Hepatocyte (in vitro differentiated cells): ENCODE measurements at regions not wholly inside any gene's neighbourhood (a gene's known extent, or its start where the extent isn't known, plus 50 kb on each side); places are given as distances from the start of the nearest gene placed in this dataset.
A peak's percentile ranks its signal among the peaks of the same experiment; 100 is the strongest.

Experiments
- DNase-seq: peaks from one replicate; pipeline ENCODE4 v3.0.0-alpha.2; 2016; ENCODE audit warnings: low spot score
- H2AFZ ChIP-seq: fragments of 200-600 bp; sonication (generic); 2 replicates; pipeline ENCODE4 v1.6.0; 2016; ENCODE audit warnings: antibody characterized with exemption, mild to moderate bottlenecking
- H3K27ac ChIP-seq: fragments of 200-600 bp; sonication (generic); 2 replicates; pipeline ENCODE4 v1.5.1; 2016; ENCODE audit warnings: mild to moderate bottlenecking
- H3K27me3 ChIP-seq: fragments of 200-600 bp; sonication (generic); 2 replicates; pipeline ENCODE4 v1.6.1; 2016
- H3K36me3 ChIP-seq: fragments of 200-600 bp; sonication (generic); replicated peaks from 2 replicates; pipeline ENCODE4 v1.5.1; 2016; ENCODE audit warnings: low read depth; ENCODE audit not compliant: insufficient read depth
- H3K4me1 ChIP-seq: fragments of 200-600 bp; sonication (generic); 2 replicates; pipeline ENCODE4 v1.5.1; 2016; ENCODE audit warnings: mild to moderate bottlenecking, moderate library complexity; ENCODE audit not compliant: insufficient read depth
- H3K4me2 ChIP-seq: fragments of 200-600 bp; sonication (generic); 2 replicates; pipeline ENCODE4 v1.6.0; 2016
- H3K4me3 ChIP-seq: fragments of 200-600 bp; sonication (generic); 2 replicates; pipeline ENCODE4 v1.5.1; 2016; ENCODE audit warnings: mild to moderate bottlenecking
- H3K79me2 ChIP-seq: fragments of 200-600 bp; sonication (generic); 2 replicates; pipeline ENCODE4 v1.6.0; 2017; ENCODE audit warnings: mild to moderate bottlenecking
- H3K9me2 ChIP-seq: fragments of 200-600 bp; sonication (generic); replicated peaks from 2 replicates; pipeline ENCODE4 v1.6.0; 2017; ENCODE audit warnings: mild to moderate bottlenecking; ENCODE audit not compliant: insufficient read depth
- H3K9me3 ChIP-seq: fragments of 200-600 bp; sonication (generic); 2 replicates; pipeline ENCODE4 v1.5.1; 2016; ENCODE audit warnings: low read depth, mild to moderate bottlenecking
- H4K20me1 ChIP-seq: fragments of 200-600 bp; sonication (generic); 2 replicates; pipeline ENCODE4 v1.6.0; 2016; ENCODE audit warnings: mild to moderate bottlenecking; ENCODE audit not compliant: insufficient read depth, poor library complexity, severe bottlenecking
- EZH2 ChIP-seq: fragments of 200-600 bp; sonication (generic); IDR thresholded peaks from 2 replicates; pipeline ENCODE4 v1.6.1; 2016; ENCODE audit warnings: antibody characterized with exemption, mild to moderate bottlenecking, borderline replicate concordance
- EZH2phosphoT487 ChIP-seq: fragments of 200-600 bp; sonication (generic); IDR thresholded peaks from one replicate; pipeline ENCODE4 v1.6.1; 2018; ENCODE audit warnings: antibody characterized with exemption, mild to moderate bottlenecking, low read depth, moderate library complexity; ENCODE audit not compliant: unreplicated experiment, severe bottlenecking
- WGBS: methylation state at CpG from one replicate; pipeline ENCODE4 v1.1.6; 2016; ENCODE audit warnings: low lambda C conversion rate; ENCODE audit errors: missing lambda C conversion rate; 5-methylcytosine and 5-hydroxymethylcytosine counted together
- TF ChIP-seq, protein P1 (sequence below): fragments of 200-600 bp; sonication (generic); IDR thresholded peaks from 2 replicates; pipeline ENCODE4 v1.5.1; 2016; ENCODE audit warnings: antibody characterized with exemption, mild to moderate bottlenecking; ENCODE audit not compliant: poor library complexity

DNA sequence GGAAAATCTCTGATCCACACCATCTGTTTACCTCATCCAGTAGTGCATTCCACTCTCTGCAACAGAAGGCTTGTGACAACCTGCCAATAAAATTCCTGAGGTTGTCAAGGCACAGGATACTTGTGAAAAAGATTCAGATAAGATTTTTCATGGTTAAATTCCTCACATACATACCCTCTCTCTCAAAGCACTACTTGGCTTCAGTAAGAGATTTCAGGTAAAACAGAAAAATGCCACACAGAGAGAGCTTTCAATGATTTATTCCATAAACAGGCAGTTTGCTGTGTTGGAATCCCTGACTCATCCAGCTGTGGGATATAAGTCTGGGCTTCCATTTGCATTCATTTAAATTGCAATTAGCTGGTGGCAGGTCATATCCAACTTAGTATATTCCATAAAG lies 99.7 kb upstream of the CAV2 start:
- Histone ChIP-seq H3K36me3 (no peaks in the 10 kb centered on the region), H3K9me3 (no peaks in the 10 kb centered on the region), H3K4me1 (no peaks in the 10 kb centered on the region), H3K79me2 (no peaks in the 10 kb centered on the region), H3K9me2 (no peaks in the 10 kb centered on the region), H3K4me3 (no peak overlapping the region), H3K27me3 (no peaks in the 10 kb centered on the region), H4K20me1 (no peaks in the 10 kb centered on the region), H3K27ac (no peak overlapping the region), H3K4me2 (no peak overlapping the region), H2AFZ (no peak overlapping the region)
- TF ChIP-seq EZH2phosphoT487 (no peak), EZH2 (no peak)
- TF ChIP-seq, protein P1, sequence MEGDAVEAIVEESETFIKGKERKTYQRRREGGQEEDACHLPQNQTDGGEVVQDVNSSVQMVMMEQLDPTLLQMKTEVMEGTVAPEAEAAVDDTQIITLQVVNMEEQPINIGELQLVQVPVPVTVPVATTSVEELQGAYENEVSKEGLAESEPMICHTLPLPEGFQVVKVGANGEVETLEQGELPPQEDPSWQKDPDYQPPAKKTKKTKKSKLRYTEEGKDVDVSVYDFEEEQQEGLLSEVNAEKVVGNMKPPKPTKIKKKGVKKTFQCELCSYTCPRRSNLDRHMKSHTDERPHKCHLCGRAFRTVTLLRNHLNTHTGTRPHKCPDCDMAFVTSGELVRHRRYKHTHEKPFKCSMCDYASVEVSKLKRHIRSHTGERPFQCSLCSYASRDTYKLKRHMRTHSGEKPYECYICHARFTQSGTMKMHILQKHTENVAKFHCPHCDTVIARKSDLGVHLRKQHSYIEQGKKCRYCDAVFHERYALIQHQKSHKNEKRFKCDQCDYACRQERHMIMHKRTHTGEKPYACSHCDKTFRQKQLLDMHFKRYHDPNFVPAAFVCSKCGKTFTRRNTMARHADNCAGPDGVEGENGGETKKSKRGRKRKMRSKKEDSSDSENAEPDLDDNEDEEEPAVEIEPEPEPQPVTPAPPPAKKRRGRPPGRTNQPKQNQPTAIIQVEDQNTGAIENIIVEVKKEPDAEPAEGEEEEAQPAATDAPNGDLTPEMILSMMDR: no peak
- DNase-seq: peak; percentile 8

DNA sequence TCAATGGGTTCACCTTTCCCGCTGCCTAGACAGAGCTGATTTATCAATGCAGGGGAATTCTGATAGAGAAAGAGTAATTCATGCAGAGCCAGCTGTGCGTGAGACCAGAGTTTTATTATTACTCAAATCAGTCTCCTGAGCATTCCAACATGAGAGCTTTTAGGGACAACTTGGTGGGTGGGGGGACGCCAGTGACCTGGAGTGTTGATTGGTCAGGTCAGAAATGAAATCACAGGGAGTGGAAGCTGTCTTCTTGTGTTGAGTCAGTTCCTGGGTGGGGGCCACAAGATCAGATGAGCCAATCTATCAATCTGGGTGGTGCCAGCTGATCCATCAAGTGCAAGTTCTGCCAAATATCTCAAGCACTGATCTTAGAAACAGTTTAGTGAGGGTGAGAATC lies 99.0 kb upstream of the CAV2 start:
- Histone ChIP-seq H3K4me2 (no peak overlapping the region), H3K79me2 (no peaks in the 10 kb centered on the region), H4K20me1 (no peaks in the 10 kb centered on the region), H3K36me3 (no peaks in the 10 kb centered on the region), H3K27ac (no peak overlapping the region), H2AFZ (no peak overlapping the region), H3K9me3 (no peaks in the 10 kb centered on the region), H3K9me2 (no peaks in the 10 kb centered on the region), H3K27me3 (no peaks in the 10 kb centered on the region), H3K4me3 (no peak overlapping the region), H3K4me1 (no peaks in the 10 kb centered on the region)
- WGBS: 98% methylated on average over 3 of the region's 3 CpGs
- no peak for DNase-seq
- TF ChIP-seq, protein P1: no peak
- TF ChIP-seq EZH2 (no peak), EZH2phosphoT487 (no peak)

DNA sequence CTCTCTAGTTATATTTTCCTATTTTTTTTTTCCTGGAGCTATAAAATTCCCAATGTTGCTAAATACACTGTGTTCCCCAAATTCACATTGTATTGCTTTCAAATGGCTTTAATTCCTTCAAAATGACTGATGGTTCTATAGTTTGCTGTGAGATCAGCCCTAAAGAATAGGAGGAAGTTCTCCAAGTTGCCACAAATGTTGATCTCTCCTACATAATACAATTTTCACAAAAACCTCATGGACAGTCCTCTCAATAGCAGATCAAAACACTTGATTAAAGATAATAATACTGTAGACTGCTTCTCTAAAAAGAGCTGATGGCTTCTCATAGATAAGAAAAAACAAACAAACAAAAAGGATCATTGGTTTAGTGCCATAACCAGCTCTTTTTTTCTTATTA lies 97.8 kb upstream of the CAV2 start:
- Histone ChIP-seq H3K36me3 (no peaks in the 10 kb centered on the region), H3K9me2 (no peaks in the 10 kb centered on the region), H3K79me2 (no peaks in the 10 kb centered on the region), H2AFZ (no peak overlapping the region), H3K4me1 (no peaks in the 10 kb centered on the region), H4K20me1 (no peaks in the 10 kb centered on the region), H3K27me3 (no peaks in the 10 kb centered on the region), H3K27ac (no peak overlapping the region), H3K9me3 (no peaks in the 10 kb centered on the region), H3K4me3 (no peak overlapping the region), H3K4me2 (no peak overlapping the region)
- TF ChIP-seq, protein P1: no peak
- TF ChIP-seq EZH2phosphoT487 (no peak), EZH2 (no peak)
- DNase-seq: no peak

DNA sequence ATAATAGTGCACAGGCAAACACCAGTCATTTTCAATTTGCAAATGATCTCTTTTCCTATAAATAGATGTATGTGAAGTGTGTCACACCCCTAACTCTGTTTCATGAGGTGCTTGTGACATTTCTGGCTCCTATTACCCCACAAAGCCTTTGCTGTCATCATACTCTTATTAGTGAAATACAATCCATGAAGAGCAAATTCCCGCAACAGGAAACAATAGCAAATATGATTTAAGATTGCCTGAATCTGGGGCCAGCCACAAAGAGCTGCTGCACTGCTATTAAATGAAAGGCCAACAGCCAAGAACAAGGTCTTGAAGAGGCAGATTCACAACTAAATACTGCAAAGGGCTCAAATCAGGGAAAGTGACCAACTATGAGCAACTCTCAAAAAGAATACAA lies 96.3 kb upstream of the CAV2 start:
- no peaks in the 10 kb centered on the region for H3K79me2 ChIP-seq
- H2AFZ ChIP-seq: no peak overlapping the region
- WGBS: 65% methylated on average over 1 of the region's 1 CpG
- no peaks in the 10 kb centered on the region for H3K36me3 ChIP-seq
- no peak overlapping the region for H3K27ac ChIP-seq
- no peaks in the 10 kb centered on the region for H3K27me3 ChIP-seq
- H4K20me1 ChIP-seq: no peaks in the 10 kb centered on the region
- no peaks in the 10 kb centered on the region for H3K9me3 ChIP-seq
- H3K4me2 ChIP-seq: no peak overlapping the region
- H3K9me2 ChIP-seq: no peaks in the 10 kb centered on the region
- TF ChIP-seq EZH2: no peak
- no peak for TF ChIP-seq EZH2phosphoT487
- TF ChIP-seq, protein P1: no peak
- DNase-seq: no peak
- H3K4me3 ChIP-seq: no peak overlapping the region
- no peaks in the 10 kb centered on the region for H3K4me1 ChIP-seq
